ENCODE measurements at regions not wholly inside any gene's neighbourhood (a gene's known extent, or its start where the extent isn't known, plus 50 kb on each side); places are given as distances from the start of the nearest gene placed in this dataset.

DNA sequence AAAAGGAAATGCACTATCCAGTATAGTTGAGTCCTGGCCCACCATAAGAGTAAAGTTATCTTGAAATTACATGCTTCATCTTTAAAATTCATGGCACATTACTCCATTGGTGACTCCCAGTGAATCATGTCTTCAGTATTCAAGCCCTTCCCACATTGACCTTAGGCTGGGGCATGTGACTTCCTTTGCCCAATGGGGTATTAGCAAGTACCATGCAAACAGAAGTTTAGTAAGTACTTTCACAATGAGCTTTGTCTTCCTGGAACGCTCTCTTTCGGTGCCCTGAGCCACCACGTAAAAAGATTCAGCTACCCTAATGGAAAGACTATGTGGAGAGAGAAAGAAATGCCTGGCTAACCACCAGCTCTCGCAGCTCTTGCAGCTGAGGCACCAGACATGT lies 235.4 kb downstream of the HNRNPD start:
- Histone ChIP-seq H3K4me3 (no peak overlapping the region), H3K27ac (no peak overlapping the region), H3K36me3 (no peaks in the 10 kb centered on the region), H3K27me3 (replicated peaks in 1 of 7) (no peaks in the 10 kb centered on the region), H3K9me3 (no peaks in the 10 kb centered on the region), H3K4me1 (peaks cover 0 to 13% (median 2%) of the 10 kb centered on the region in 6 donors)
- no peak for DNase-seq
- WGBS, 5 donors, result 54 to 70% (median 63%) methylated on average over 4 of the region's 4 CpGs
- intact Hi-C loops (cut with DNase I; ENCODE audit: low total_unique reads), result no loop called here
- no peak for TF ChIP-seq POLR2A (IDR thresholded peaks at IDR 0.05)
- no peak for TF ChIP-seq POLR2AphosphoS5 (IDR thresholded peaks at IDR 0.05)
- TF ChIP-seq, protein P1, sequence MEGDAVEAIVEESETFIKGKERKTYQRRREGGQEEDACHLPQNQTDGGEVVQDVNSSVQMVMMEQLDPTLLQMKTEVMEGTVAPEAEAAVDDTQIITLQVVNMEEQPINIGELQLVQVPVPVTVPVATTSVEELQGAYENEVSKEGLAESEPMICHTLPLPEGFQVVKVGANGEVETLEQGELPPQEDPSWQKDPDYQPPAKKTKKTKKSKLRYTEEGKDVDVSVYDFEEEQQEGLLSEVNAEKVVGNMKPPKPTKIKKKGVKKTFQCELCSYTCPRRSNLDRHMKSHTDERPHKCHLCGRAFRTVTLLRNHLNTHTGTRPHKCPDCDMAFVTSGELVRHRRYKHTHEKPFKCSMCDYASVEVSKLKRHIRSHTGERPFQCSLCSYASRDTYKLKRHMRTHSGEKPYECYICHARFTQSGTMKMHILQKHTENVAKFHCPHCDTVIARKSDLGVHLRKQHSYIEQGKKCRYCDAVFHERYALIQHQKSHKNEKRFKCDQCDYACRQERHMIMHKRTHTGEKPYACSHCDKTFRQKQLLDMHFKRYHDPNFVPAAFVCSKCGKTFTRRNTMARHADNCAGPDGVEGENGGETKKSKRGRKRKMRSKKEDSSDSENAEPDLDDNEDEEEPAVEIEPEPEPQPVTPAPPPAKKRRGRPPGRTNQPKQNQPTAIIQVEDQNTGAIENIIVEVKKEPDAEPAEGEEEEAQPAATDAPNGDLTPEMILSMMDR (IDR thresholded peaks at IDR 0.05 in 8 of 11, conservative IDR thresholded peaks at IDR 0.05 in 3 of 11), result no peak

DNA sequence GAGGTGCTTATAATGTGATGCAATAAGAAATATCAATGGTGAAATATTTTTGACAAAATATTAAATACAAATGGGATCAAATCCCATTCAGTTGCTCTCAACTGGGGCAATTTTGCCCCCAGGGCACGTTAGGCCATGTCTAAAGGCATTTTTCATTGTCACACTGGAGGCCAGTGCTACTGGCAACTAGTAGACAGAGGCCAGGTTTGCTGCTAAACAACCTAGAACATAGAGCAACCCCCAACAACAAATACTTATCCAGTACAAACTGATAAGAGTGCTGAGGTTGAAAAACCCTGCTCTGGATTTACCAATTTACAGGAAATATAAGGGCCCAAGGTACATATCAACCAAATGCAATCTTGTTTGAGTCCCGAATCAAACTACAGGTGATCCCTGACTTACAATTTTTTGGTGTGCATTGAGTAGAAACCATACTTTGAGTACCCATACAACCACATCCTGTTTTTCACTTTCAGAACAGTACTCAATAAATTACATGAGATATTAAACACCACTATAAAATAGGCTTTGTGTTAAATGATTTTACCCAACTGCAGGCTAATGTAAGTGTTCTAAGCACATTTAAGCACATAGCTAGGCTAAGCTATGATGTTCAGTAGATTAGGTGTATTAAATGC lies 237.5 kb downstream of the HNRNPD start:
- H3K4me3 ChIP-seq, result no peak overlapping the region
- intact Hi-C loops (cut with DNase I; ENCODE audit: low total_unique reads), result no loop called here
- peak overlapping the region in 3 of 8 donors; percentile 13 to 74 (median 48) for H3K27ac ChIP-seq
- no peak for TF ChIP-seq POLR2A (IDR thresholded peaks at IDR 0.05)
- TF ChIP-seq, protein P1 (IDR thresholded peaks at IDR 0.05 in 8 of 11, conservative IDR thresholded peaks at IDR 0.05 in 3 of 11), result no peak
- no peak for TF ChIP-seq POLR2AphosphoS5 (IDR thresholded peaks at IDR 0.05)
- H3K36me3 ChIP-seq, result no peaks in the 10 kb centered on the region
- peaks cover 0 to 13% (median 2%) of the 10 kb centered on the region in 6 donors for H3K4me1 ChIP-seq
- H3K27me3 ChIP-seq (replicated peaks in 1 of 7), result no peaks in the 10 kb centered on the region
- H3K9me3 ChIP-seq, result no peaks in the 10 kb centered on the region
- DNase-seq, result no peak
- 34 to 66% (median 46%) methylated on average over 2 of the region's 2 CpGs for WGBS, 5 donors

DNA sequence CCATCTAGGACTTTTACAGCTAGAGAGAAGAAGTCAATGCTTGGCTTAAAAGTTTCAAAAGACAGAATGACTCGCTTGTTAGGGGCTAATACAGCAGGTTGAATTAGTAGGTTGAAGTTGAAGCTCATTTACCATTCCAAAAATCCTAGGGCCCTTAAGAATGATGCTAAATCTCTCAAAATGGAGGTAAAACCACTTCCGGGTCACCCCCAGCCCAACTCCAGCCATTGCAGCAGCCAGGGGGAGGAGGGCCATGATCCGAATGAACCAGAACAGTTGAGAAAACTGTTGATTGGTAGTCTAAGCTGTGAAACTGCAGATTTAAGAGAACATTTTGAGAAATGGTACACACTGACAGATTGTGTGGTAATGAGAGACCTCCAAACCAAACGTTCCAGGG lies 245.4 kb downstream of the HNRNPD start:
- 82 to 95% (median 88%) methylated on average over 4 of the region's 4 CpGs for WGBS, 5 donors
- Histone ChIP-seq H3K9me3 (no peaks in the 10 kb centered on the region), H3K27me3 (replicated peaks in 1 of 7) (no peaks in the 10 kb centered on the region), H3K27ac (no peak overlapping the region), H3K36me3 (no peaks in the 10 kb centered on the region), H3K4me3 (no peak overlapping the region), H3K4me1 (no peaks in the 10 kb centered on the region)
- TF ChIP-seq POLR2A (IDR thresholded peaks at IDR 0.05), result no peak
- TF ChIP-seq, protein P1 (IDR thresholded peaks at IDR 0.05 in 8 of 11, conservative IDR thresholded peaks at IDR 0.05 in 3 of 11), result no peak
- TF ChIP-seq POLR2AphosphoS5 (IDR thresholded peaks at IDR 0.05), result no peak
- intact Hi-C loops (cut with DNase I; ENCODE audit: low total_unique reads), result no loop called here
- no peak for DNase-seq

DNA sequence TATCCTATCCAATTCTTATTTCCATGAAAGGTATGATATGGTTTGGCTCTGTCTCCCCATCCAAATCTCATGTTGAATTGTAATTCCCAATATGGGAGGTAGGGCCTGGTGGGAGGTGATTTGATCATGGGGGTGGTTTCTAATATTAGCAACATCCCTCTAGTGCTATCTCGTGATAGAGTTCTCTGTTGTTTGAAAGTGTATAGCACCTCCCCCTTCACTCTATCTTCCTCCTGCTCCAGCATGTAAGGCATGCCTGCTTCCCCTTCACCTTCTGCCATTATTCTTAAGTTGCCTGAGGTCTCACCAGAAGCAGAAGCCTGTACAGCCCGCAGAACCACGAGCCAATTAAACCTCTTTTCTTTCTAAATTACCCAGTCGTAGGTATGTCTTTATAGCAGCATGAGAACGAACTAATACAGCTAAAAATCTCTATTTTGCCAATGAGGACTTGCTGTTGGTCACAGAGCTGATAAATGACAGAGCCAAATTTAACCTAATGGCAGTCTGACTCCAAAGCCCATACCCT lies 247.2 kb downstream of the HNRNPD start:
- WGBS, 5 donors, result 69 to 80% (median 72%) methylated on average over 5 of the region's 5 CpGs
- TF ChIP-seq POLR2A (IDR thresholded peaks at IDR 0.05) (no peak), POLR2AphosphoS5 (IDR thresholded peaks at IDR 0.05) (no peak)
- TF ChIP-seq, protein P1 (IDR thresholded peaks at IDR 0.05 in 8 of 11, conservative IDR thresholded peaks at IDR 0.05 in 3 of 11), result no peak
- H3K36me3 ChIP-seq, result no peaks in the 10 kb centered on the region

More for the DNA sequence above, 247.2 kb downstream of the HNRNPD start:
- Histone ChIP-seq H3K4me3 (no peak overlapping the region), H3K9me3 (no peaks in the 10 kb centered on the region), H3K4me1 (no peaks in the 10 kb centered on the region), H3K27me3 (replicated peaks in 1 of 7) (no peaks in the 10 kb centered on the region), H3K27ac (no peak overlapping the region)
- intact Hi-C loops (cut with DNase I; ENCODE audit: low total_unique reads), result no loop called here
- DNase-seq, result no peak

Measured in spleen (tissue), 11 donors.